ENCODE measurements at regions not wholly inside any gene's neighbourhood (a gene's known extent, or its start where the extent isn't known, plus 50 kb on each side); places are given as distances from the start of the nearest gene placed in this dataset.

DNA sequence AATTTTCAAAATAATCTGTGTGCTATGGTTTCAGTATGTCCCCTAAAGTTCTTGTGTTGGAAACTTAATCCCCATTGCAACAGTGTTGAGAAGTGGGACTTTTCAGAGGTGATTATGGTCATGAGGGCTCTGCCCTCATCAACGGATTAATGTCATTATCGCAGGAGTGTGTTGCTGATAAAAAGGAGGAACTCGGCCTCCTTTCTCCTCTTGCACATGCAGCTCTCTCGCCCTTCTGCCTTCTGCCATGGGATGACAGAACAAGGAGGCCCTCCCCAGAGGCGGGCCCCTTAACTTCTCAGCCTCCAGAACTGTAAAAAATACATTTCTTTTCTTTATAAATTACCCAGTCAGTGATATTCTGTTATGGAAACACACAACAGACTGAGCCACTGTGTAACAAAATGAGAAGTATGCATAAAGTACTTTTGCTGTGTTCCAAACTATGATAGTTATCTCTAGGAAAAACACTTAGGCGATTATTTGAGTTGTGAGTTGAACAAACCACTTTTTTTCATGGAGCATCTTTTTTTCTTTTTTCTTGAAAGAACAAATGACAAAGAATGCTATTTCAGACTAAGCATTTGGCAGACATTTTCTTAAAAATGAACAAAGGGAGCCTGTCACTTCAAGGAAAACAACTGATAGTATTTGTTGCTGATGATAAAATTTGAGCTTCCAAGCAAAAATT is 134.8 kb upstream of the FUT8 start:
- Histone ChIP-seq H3K4me1 (ENCODE audit: insufficient read depth, low read length) (peaks cover 35% of the 10 kb centered on the region), H3K36me3 (ENCODE audit: low read depth, low read length) (no peaks in the 10 kb centered on the region), H3F3A (ENCODE audit: low read length, unreplicated experiment) (no peaks in the 10 kb centered on the region), H3K4me2 (ENCODE audit: low read length) (peak overlapping the region; percentile 46; the same call in 1 of the 2 replicates), H3K79me2 (ENCODE audit: low read length) (no peaks in the 10 kb centered on the region), H3K9ac (ENCODE audit: low read length) (no peak overlapping the region), H3K9me3 (ENCODE audit: low read length) (no peaks in the 10 kb centered on the region), H3K9me2 (replicated peaks; ENCODE audit: low read length) (no peaks in the 10 kb centered on the region), H3K27me3 (ENCODE audit: low read length) (no peaks in the 10 kb centered on the region), H4K20me1 (ENCODE audit: low read length) (no peaks in the 10 kb centered on the region), H3K27ac (ENCODE audit: low read length) (peak overlapping the region; percentile 31), H2AFZ (ENCODE audit: low read length) (no peak overlapping the region), H3K4me3 (ENCODE audit: low read length) (no peak overlapping the region)
- ChIA-PET POLR2A (ENCODE audit: unreplicated experiment) (interaction anchor here (0.5 to 0.7 kb wide), 3 partner anchors 8 to 159 kb away, joined by 3 to 5 read pairs (median 5); no protein-coding TSS in a partner anchor), CTCF (no interaction called here)
- intact Hi-C loops (cut with micrococcal nuclease): loop anchor here (1.0 to 10.0 kb wide), 2 partner anchors 22 to 1357 kb away; no protein-coding TSS in a partner anchor
- ATAC-seq (no peak), DNase-seq (no peak)
- TF ChIP-seq, protein P1, sequence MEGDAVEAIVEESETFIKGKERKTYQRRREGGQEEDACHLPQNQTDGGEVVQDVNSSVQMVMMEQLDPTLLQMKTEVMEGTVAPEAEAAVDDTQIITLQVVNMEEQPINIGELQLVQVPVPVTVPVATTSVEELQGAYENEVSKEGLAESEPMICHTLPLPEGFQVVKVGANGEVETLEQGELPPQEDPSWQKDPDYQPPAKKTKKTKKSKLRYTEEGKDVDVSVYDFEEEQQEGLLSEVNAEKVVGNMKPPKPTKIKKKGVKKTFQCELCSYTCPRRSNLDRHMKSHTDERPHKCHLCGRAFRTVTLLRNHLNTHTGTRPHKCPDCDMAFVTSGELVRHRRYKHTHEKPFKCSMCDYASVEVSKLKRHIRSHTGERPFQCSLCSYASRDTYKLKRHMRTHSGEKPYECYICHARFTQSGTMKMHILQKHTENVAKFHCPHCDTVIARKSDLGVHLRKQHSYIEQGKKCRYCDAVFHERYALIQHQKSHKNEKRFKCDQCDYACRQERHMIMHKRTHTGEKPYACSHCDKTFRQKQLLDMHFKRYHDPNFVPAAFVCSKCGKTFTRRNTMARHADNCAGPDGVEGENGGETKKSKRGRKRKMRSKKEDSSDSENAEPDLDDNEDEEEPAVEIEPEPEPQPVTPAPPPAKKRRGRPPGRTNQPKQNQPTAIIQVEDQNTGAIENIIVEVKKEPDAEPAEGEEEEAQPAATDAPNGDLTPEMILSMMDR (conservative IDR thresholded peaks at IDR 0.05; ENCODE audit: low read depth, low read length): no peak
- TF ChIP-seq EZH2 (IDR thresholded peaks at IDR 0.05; ENCODE audit: low read length, unreplicated experiment): no peak
- TF ChIP-seq EZH2phosphoT487 (IDR thresholded peaks at IDR 0.05; ENCODE audit: borderline replicate concordance, low read length): no peak
- no TSS peak for BruUV-seq (replicated peaks)

DNA sequence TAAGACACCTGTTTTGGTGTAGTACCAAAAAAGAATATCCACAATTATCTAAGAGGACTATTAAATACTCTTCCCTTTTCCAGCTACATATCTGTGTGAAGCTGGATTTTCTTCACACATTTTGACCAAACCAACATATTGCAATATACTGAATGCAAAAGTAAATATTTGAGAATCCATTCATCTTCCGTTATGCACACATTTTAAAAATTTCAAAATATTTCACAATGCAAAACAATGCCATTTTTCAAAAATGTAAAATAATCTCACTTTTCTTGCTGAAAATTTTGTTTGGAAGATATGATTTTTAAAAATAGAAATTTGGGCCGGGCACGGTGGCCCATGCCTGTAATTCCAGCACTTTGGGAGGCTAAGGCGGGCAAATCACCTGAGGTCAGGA is 133.9 kb upstream of the FUT8 start:
- no TSS peak for BruUV-seq (replicated peaks)
- intact Hi-C loops (cut with micrococcal nuclease): loop anchor here (1.0 to 10.0 kb wide), 2 partner anchors 23 to 1356 kb away; no protein-coding TSS in a partner anchor
- Histone ChIP-seq H3K4me2 (ENCODE audit: low read length) (no peak overlapping the region), H3K27me3 (ENCODE audit: low read length) (no peaks in the 10 kb centered on the region), H3F3A (ENCODE audit: low read length, unreplicated experiment) (no peaks in the 10 kb centered on the region), H3K9ac (ENCODE audit: low read length) (no peak overlapping the region), H3K9me3 (ENCODE audit: low read length) (no peaks in the 10 kb centered on the region), H3K36me3 (ENCODE audit: low read depth, low read length) (no peaks in the 10 kb centered on the region), H4K20me1 (ENCODE audit: low read length) (no peaks in the 10 kb centered on the region), H2AFZ (ENCODE audit: low read length) (no peak overlapping the region), H3K9me2 (replicated peaks; ENCODE audit: low read length) (no peaks in the 10 kb centered on the region), H3K79me2 (ENCODE audit: low read length) (no peaks in the 10 kb centered on the region), H3K4me3 (ENCODE audit: low read length) (no peak overlapping the region), H3K4me1 (ENCODE audit: insufficient read depth, low read length) (peaks cover 41% of the 10 kb centered on the region), H3K27ac (ENCODE audit: low read length) (no peak overlapping the region)
- DNase-seq: peak; percentile 30
- TF ChIP-seq EZH2phosphoT487 (IDR thresholded peaks at IDR 0.05; ENCODE audit: borderline replicate concordance, low read length): no peak
- TF ChIP-seq, protein P1 (conservative IDR thresholded peaks at IDR 0.05; ENCODE audit: low read depth, low read length): no peak
- no peak for TF ChIP-seq EZH2 (IDR thresholded peaks at IDR 0.05; ENCODE audit: low read length, unreplicated experiment)
- POLR2A ChIA-PET (ENCODE audit: unreplicated experiment): interaction anchor here (0.5 to 0.7 kb wide), 3 partner anchors 9 to 160 kb away, joined by 3 to 5 read pairs (median 3); no protein-coding TSS in a partner anchor
- CTCF ChIA-PET: no interaction called here
- ATAC-seq: no peak

DNA sequence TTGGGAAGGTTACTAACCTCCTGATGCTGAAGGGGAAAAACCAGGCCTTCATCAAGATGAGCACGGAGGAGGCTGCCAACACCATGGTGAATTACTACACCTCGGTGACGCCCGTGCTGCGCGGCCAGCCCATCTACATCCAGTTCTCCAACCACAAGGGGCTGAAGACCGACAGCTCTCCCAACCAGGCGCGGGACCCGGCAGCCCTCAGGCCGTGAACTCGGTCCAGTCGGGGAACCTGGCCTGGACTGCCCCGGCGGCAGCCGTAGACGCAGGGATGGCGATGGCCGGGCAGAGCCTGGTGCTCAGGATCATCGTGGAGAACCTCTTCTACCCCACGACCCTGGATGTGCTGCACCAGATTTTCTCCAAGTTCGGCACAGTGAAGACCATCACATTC is 133.0 kb upstream of the FUT8 start:
- Histone ChIP-seq H3K27ac (ENCODE audit: low read length) (no peak overlapping the region), H3K79me2 (ENCODE audit: low read length) (no peaks in the 10 kb centered on the region), H3K4me2 (ENCODE audit: low read length) (no peak overlapping the region), H3K9me3 (ENCODE audit: low read length) (no peaks in the 10 kb centered on the region), H3K9ac (ENCODE audit: low read length) (no peak overlapping the region), H3K4me1 (ENCODE audit: insufficient read depth, low read length) (peaks cover 41% of the 10 kb centered on the region), H2AFZ (ENCODE audit: low read length) (no peak overlapping the region), H3K27me3 (ENCODE audit: low read length) (no peaks in the 10 kb centered on the region), H3K4me3 (ENCODE audit: low read length) (no peak overlapping the region), H4K20me1 (ENCODE audit: low read length) (no peaks in the 10 kb centered on the region), H3K36me3 (ENCODE audit: low read depth, low read length) (no peaks in the 10 kb centered on the region), H3K9me2 (replicated peaks; ENCODE audit: low read length) (no peaks in the 10 kb centered on the region), H3F3A (ENCODE audit: low read length, unreplicated experiment) (no peaks in the 10 kb centered on the region)
- ATAC-seq (no peak), DNase-seq (no peak)
- intact Hi-C loops (cut with micrococcal nuclease): loop anchor here (10.0 kb wide), 1 partner anchor 1355 kb away; no protein-coding TSS in a partner anchor
- TF ChIP-seq, protein P1 (conservative IDR thresholded peaks at IDR 0.05; ENCODE audit: low read depth, low read length): no peak
- TF ChIP-seq EZH2 (IDR thresholded peaks at IDR 0.05; ENCODE audit: low read length, unreplicated experiment) (no peak), EZH2phosphoT487 (IDR thresholded peaks at IDR 0.05; ENCODE audit: borderline replicate concordance, low read length) (no peak)
- no TSS peak for BruUV-seq (replicated peaks)
- ChIA-PET POLR2A (ENCODE audit: unreplicated experiment) (interaction anchor here (0.6 kb wide), 2 partner anchors 19 to 197 kb away, joined by 3 to 8 read pairs; no protein-coding TSS in a partner anchor), CTCF (no interaction called here)
